B cell (primary cell): ENCODE measurements at regions not wholly inside any gene's neighbourhood (a gene's known extent, or its start where the extent isn't known, plus 50 kb on each side); places are given as distances from the start of the nearest gene placed in this dataset.

Experiments used
- ATAC-seq: fragments of 200-7000 bp; cut with Tn5 transposase; one replicate; pipeline ENCODE4 v1.10.0; 2021; ENCODE audit warnings: low read depth, mild to moderate bottlenecking, moderate number of reproducible peaks, moderate library complexity
- CTCF ChIA-PET: fragments of 350-600 bp; sonication (Branson Sonifier 250); formaldehyde crosslinking; loops from one replicate; lab custom pipeline; 2021; ENCODE audit warnings: antibody characterized with exemption, inconsistent platforms; lab: Charles Lee
- POLR2A ChIA-PET: fragments of 350-600 bp; sonication (Branson Sonifier 250); formaldehyde crosslinking; loops from one replicate; lab custom pipeline; 2021; ENCODE audit warnings: antibody characterized with exemption; lab: Charles Lee
- DNase-seq: peaks from one replicate; pipeline ENCODE4 v3.0.0; 2013
- H2AFZ ChIP-seq: 2 replicates; pipeline ENCODE4 v1.6.1; 2012; ENCODE audit warnings: mild to moderate bottlenecking, low read depth, low read length; ENCODE audit not compliant: insufficient read depth, poor library complexity, severe bottlenecking
- H3K27ac ChIP-seq, 2 donors: 1 replicate in 1 of 2; 2 replicates in 1 of 2; pipeline ENCODE4 v1.5.1; 2012 to 2013; ENCODE audit warnings: low read length in 2 of 2, mild to moderate bottlenecking in 2 of 2, moderate library complexity in 1 of 2
- H3K27me3 ChIP-seq, 4 experiments: fragments of 200-600 bp in 1 of 4; sonication (generic) in 1 of 4; replicated peaks in 1 of 4; 1 replicate in 2 of 4; 2 replicates in 2 of 4; pipeline versions ENCODE4 v1.6.1 to v1.7.0; 2013 to 2016; ENCODE audit warnings: low read length in 3 of 4, mild to moderate bottlenecking in 2 of 4, mixed read lengths in 1 of 4, moderate library complexity in 1 of 4; ENCODE audit not compliant: insufficient read depth in 4 of 4, control insufficient read depth in 3 of 4; ENCODE audit errors: control extremely low read depth in 1 of 4
- H3K36me3 ChIP-seq, 2 experiments: replicated peaks in 1 of 2; 1 replicate in 1 of 2; 2 replicates in 1 of 2; pipeline versions ENCODE4 v1.6.1 to v1.7.1; 2013; ENCODE audit warnings: low read length in 1 of 2; ENCODE audit not compliant: insufficient read depth in 2 of 2, control insufficient read depth in 1 of 2; ENCODE audit errors: control extremely low read depth in 1 of 2, extremely low read depth in 1 of 2
- H3K4me1 ChIP-seq, 2 donors: fragments of 200-600 bp in 1 of 2; sonication (generic) in 1 of 2; 1 replicate in 1 of 2; 2 replicates in 1 of 2; pipeline versions ENCODE4 v1.5.1 to v1.6.1; 2013 to 2017; ENCODE audit warnings: low read length in 2 of 2; ENCODE audit not compliant: control insufficient read depth in 2 of 2, insufficient read depth in 2 of 2
- H3K4me2 ChIP-seq: replicated peaks from 2 replicates; pipeline ENCODE3; 2012; ENCODE audit warnings: mild to moderate bottlenecking, low read depth, low read length; ENCODE audit not compliant: poor library complexity, severe bottlenecking
- H3K4me3 ChIP-seq, 5 experiments: fragments of 200-600 bp in 1 of 5; sonication (generic) in 1 of 5; 1 replicate in 3 of 5; 2 replicates in 2 of 5; pipeline versions ENCODE4 v1.5.1 to v1.7.0; 2011 to 2016; ENCODE audit warnings: low read length in 4 of 5, mild to moderate bottlenecking in 4 of 5, low read depth in 2 of 5, control low read depth in 1 of 5, moderate library complexity in 1 of 5; ENCODE audit not compliant: insufficient read depth in 1 of 5; ENCODE audit errors: control extremely low read depth in 1 of 5, extremely low read depth in 1 of 5
- H3K79me2 ChIP-seq: fragments of 200-600 bp; sonication (generic); one replicate; pipeline ENCODE4 v1.6.0; 2016; ENCODE audit warnings: low read length; ENCODE audit not compliant: control insufficient read depth, insufficient read depth
- H3K9ac ChIP-seq: fragments of 200-600 bp; sonication (generic); 2 replicates; pipeline ENCODE4 v1.6.1; 2017; ENCODE audit warnings: mild to moderate bottlenecking, low read length, moderate library complexity
- H3K9me3 ChIP-seq, 3 donors: one replicate each; pipeline versions ENCODE4 v1.6.1 to v1.7.1; 2013; ENCODE audit warnings: low read length in 2 of 3; ENCODE audit not compliant: control insufficient read depth in 2 of 3, insufficient read depth in 1 of 3; ENCODE audit errors: control extremely low read depth in 1 of 3
- H4K20me1 ChIP-seq: 2 replicates; pipeline ENCODE4 v1.6.0; 2012; ENCODE audit warnings: mild to moderate bottlenecking, low read length; ENCODE audit not compliant: insufficient read depth, control insufficient read depth, poor library complexity, severe bottlenecking
- H3K27ac Mint-ChIP-seq: one replicate; pipeline ENCODE4 v1.8.0; 2021; ENCODE audit warnings: mixed read lengths
- H3K27me3 Mint-ChIP-seq: one replicate; pipeline ENCODE4 v1.8.0; 2021; ENCODE audit warnings: mixed read lengths
- H3K4me1 Mint-ChIP-seq: one replicate; pipeline ENCODE4 v1.8.0; 2021; ENCODE audit warnings: mixed read lengths
- H3K4me3 Mint-ChIP-seq: one replicate; pipeline ENCODE4 v1.8.0; 2021; ENCODE audit warnings: mixed read lengths
- H3K9me3 Mint-ChIP-seq: one replicate; pipeline ENCODE4 v1.8.0; 2022; ENCODE audit warnings: mixed read lengths; ENCODE audit not compliant: insufficient read depth
- CTCF ChIP-seq: fragments of 200-600 bp; IDR thresholded peaks from one replicate; pipeline ENCODE4 v1.8.0; 2022; ENCODE audit warnings: antibody characterized with exemption, mild to moderate bottlenecking
- EZH2 ChIP-seq: IDR thresholded peaks from 2 replicates; pipeline ENCODE4 v1.6.1; 2012; ENCODE audit warnings: borderline replicate concordance, low read depth, mild to moderate bottlenecking, moderate library complexity, low read length; ENCODE audit not compliant: insufficient read depth, poor library complexity, severe bottlenecking
- WGBS: methylation state at CpG from one replicate; pipeline ENCODE4 v1.1.5; 2013; ENCODE audit warnings: missing lambda C conversion rate; ENCODE audit not compliant: insufficient coverage; 5-methylcytosine and 5-hydroxymethylcytosine counted together
- intact Hi-C: fragments of 100-400 bp; cut with micrococcal nuclease; formaldehyde crosslinking; loops from one replicate; pipeline ENCODE4 v1.10.0; 2022

- Histone ChIP-seq H3K36me3 (no peaks in the 10 kb centered on the region), H2AFZ (no peak overlapping the region), H3K4me2 (no peak overlapping the region), H3K27me3 (peaks cover 0 to 15% (median 0%) of the 10 kb centered on the region in 4 experiments), H3K4me1 (no peaks in the 10 kb centered on the region), H3K9ac (no peak overlapping the region), H3K79me2 (no peaks in the 10 kb centered on the region), H3K9me3 (no peaks in the 10 kb centered on the region), H3K27ac (no peak overlapping the region), H4K20me1 (no peaks in the 10 kb centered on the region), H3K4me3 (no peak overlapping the region)
- DNase-seq (no peak), ATAC-seq (no peak)
- no peak overlapping the region for H3K4me3 Mint-ChIP-seq
- intact Hi-C loops = no loop called here
- no peaks in the 10 kb centered on the region for H3K4me1 Mint-ChIP-seq
- ChIA-PET CTCF (interaction anchor here (0.5 kb wide), 1 partner anchor 39 kb away, joined by 4 read pairs; no protein-coding TSS in a partner anchor), POLR2A (no interaction called here)
- peaks cover 42% of the 10 kb centered on the region for H3K27me3 Mint-ChIP-seq
- no peak overlapping the region for H3K27ac Mint-ChIP-seq
- H3K9me3 Mint-ChIP-seq = no peaks in the 10 kb centered on the region
- no peak for TF ChIP-seq EZH2
- no peak for TF ChIP-seq CTCF
- WGBS = 100% methylated on average over 1 of the region's 2 CpGs
Observed at GRCh38 chr5:34450338-34450737, 205.8 kb upstream of the RAI14 start.

GRCh38 chr5:34452170-34452828 is 203.8 kb upstream of the RAI14 start:
- 61% methylated on average over 4 of the region's 7 CpGs for WGBS
- Histone ChIP-seq H3K4me1 (no peaks in the 10 kb centered on the region), H3K4me2 (no peak overlapping the region), H3K79me2 (no peaks in the 10 kb centered on the region), H3K27ac (no peak overlapping the region), H2AFZ (no peak overlapping the region), H3K9ac (no peak overlapping the region), H3K36me3 (no peaks in the 10 kb centered on the region), H3K27me3 (peaks cover 0 to 15% (median 0%) of the 10 kb centered on the region in 4 experiments), H3K4me3 (no peak overlapping the region), H4K20me1 (no peaks in the 10 kb centered on the region), H3K9me3 (no peaks in the 10 kb centered on the region)
- CTCF ChIA-PET = no interaction called here
- intact Hi-C loops = no loop called here
- Mint-ChIP-seq H3K27ac (no peak overlapping the region), H3K9me3 (no peaks in the 10 kb centered on the region), H3K4me1 (no peaks in the 10 kb centered on the region), H3K27me3 (peaks cover 35% of the 10 kb centered on the region), H3K4me3 (no peak overlapping the region)
- TF ChIP-seq EZH2 (no peak), CTCF (no peak)
- no peak for ATAC-seq
- no peak for DNase-seq
- POLR2A ChIA-PET = no interaction called here
